GM18511 (cell line): ENCODE measurements at regions not wholly inside any gene's neighbourhood (a gene's known extent, or its start where the extent isn't known, plus 50 kb on each side); places are given as distances from the start of the nearest gene placed in this dataset.
"Not testable (repeated sequence)": the region's sequence is repeated elsewhere in the genome, so short reads cannot be mapped to it uniquely, and the experiment has no call there.

Experiments used
- ATAC-seq: cut with Tn5 transposase; IDR thresholded peaks from one replicate; pipeline ENCODE4 v1.9.1; 2021; ENCODE audit warnings: mild to moderate bottlenecking, moderate library complexity; ENCODE audit not compliant: unreplicated experiment

DNA sequence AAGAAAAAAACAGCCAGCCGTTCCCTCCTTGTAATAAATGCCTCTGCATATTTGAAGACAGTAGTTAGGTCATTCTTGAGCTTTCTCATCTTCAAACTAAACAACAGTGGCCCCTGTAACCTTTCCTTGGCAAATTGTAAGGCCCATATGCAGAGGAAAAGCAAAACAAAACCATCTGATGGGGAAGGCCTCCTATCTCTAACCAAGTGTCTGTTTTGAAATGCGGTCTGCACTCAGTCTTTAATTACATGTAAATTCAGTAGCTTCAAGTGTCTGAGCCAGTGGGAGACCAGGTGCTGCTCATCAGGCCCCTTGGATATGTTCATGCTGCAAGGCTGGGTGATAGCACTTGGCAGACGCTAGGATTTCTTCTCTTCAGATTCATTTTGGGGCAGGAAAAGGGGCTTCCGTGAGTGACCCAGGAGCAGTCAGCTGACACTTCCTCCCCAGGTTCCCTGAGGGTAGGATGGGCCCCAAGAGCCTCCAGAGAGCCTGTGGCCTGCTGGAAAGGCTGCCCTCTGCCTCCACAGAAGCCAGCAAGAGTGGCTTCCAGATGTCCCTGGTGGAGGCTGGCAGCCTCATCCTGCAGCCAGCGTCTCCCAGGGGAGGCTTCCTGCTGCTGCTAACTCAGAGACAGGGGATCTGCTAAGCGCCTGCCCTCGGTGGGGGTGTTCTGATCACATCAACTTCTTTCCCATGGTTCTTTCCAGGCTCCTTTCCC, 60.2 kb upstream of the PLGLB2 start:
- ATAC-seq, result not testable (repeated sequence)

DNA sequence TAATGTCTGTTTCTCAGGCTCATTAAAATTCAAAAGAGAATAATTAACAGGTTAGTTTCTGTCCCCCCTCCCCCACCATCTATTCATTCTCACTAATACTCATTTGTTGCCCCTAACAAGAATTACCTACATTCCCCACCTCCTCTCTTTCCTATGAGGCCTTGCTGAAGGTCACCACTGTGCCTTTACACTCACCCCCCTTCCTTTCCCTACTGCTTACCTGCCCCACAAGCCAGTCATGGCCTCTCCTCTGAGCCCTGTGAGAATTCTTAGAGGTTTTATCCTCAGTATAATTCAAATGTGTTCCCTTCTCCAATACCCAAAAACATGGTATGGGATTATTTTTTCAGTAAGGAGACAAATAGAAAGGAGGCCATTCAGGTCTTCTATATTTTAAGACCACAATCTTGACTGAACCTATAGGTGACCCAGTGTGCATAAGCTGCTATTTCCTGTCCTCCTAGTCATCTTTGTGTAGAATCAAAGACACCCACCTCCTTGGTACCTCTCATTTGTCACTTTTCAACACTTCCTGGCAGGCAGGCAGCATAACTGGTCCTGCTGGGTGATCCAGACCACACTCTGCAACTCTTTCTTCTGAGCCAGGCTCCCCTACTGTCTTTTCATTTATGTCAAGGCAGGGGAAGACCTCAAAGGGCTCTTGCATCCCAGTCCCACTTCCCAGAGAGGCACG, 55.8 kb upstream of the PLGLB2 start:
- ATAC-seq, result not testable (repeated sequence)

DNA sequence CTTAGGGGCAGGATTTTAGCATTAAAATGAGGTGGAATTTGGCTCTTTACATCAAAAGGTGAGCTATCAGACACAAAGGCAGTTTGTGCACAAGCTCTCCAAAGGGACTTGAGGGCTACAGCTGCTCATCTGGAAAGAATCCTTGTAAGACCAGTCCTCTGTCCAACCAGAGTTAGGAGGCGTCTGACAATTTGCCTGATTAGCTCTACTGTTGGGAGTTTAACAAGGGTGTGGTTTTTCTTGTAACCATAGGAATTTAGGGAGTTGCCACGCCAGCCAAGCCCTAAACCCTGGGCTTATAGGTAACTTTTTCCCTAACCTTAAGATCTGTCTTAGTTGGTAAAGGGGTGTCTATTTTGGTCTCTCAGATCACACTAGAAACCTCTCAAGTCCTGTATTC, 55.0 kb upstream of the PLGLB2 start:
- not testable (repeated sequence) for ATAC-seq

DNA sequence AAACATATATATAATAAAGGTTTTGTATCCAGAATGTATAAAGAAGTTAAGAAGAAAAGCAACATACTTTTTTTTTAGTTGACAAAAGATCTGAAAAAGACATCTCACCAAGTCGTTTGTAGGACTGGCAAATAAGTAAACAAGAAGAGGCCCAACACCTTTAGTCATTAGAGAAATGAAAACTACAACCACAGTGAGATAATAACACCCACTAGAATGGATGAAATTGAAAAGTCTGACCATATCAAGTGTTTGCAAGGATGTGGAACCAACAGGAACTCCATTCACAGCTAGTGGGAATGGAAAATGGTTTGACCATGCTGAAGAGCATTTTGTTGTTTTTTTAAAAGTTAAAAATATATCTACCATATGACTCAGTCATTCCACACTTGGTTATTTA, 54.0 kb upstream of the PLGLB2 start:
- not testable (repeated sequence) for ATAC-seq

DNA sequence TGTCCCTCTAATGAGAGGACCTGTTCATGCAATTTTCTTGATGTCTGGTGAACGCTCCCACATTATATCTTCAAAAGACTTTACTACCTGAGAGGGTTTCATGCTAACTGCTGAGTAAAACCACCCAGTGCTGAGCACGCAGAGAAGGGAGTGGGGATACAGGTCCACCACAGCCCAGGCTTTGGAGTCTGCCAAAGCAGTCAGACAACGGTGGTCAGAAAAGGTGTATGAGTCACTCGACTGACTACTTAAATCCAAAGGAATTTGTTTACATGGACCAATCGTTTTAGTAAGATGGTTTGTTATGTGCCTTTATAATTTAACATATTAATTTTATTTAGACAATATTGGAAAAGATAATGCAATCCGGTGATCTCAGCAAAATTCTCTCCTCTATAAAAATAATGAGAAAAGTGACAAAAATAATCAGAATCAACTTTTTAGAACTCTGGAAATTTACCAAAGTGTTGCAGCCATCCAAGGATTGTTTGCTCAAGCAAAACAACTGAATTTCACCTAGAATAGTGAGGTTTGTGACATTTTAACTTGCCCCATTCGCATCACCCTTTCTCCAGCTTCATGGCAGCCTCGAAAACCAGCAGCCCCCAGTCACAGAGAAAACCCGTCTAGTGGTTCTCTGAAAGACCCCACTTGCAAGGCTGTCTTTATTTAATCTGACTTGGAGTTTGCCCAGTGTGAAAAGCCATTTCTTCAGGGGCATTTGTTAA, 52.1 kb upstream of the PLGLB2 start:
- ATAC-seq, result not testable (repeated sequence)
